SK-N-SH treated with all-trans-retinoic acid at 6 μM for 48 hours (cell line): ENCODE measurements at regions not wholly inside any gene's neighbourhood (a gene's known extent, or its start where the extent isn't known, plus 50 kb on each side); places are given as distances from the start of the nearest gene placed in this dataset.

Source experiments
- CSDC2 ChIP-seq: fragments of 250-450 bp; sonication (Bioruptor Pico); IDR thresholded peaks from 2 replicates; pipeline ENCODE4 v1.5.0; 2020; ENCODE audit warnings: mild to moderate bottlenecking, moderate library complexity
- CSRNP3 ChIP-seq: fragments of 250-450 bp; sonication (Bioruptor Pico); IDR thresholded peaks from 2 replicates; pipeline ENCODE4 v1.5.1; 2021; ENCODE audit warnings: mild to moderate bottlenecking, moderate library complexity
- ESRRG ChIP-seq: fragments of 250-450 bp; sonication (Bioruptor Pico); IDR thresholded peaks from 2 replicates; pipeline ENCODE4 v1.6.1; 2021; ENCODE audit warnings: mild to moderate bottlenecking
- OSR1 ChIP-seq: fragments of 250-450 bp; sonication (Bioruptor Pico); IDR thresholded peaks from 2 replicates; pipeline ENCODE4 v1.8.0; 2022; ENCODE audit warnings: moderate library complexity, mild to moderate bottlenecking, inconsistent platforms
- POU6F1 ChIP-seq: fragments of 250-450 bp; sonication (Bioruptor Pico); IDR thresholded peaks from 2 replicates; pipeline ENCODE4 v1.8.0; 2021; ENCODE audit warnings: low read depth, mild to moderate bottlenecking, moderate library complexity, borderline replicate concordance
- RARB ChIP-seq: fragments of 250-450 bp; sonication (Bioruptor Pico); IDR thresholded peaks from 2 replicates; pipeline ENCODE4 v1.8.0; 2021; ENCODE audit warnings: mild to moderate bottlenecking, moderate library complexity
- ZNF70 ChIP-seq: fragments of 450-650 bp; formaldehyde crosslinking; IDR thresholded peaks from 2 replicates; pipeline ENCODE4 v1.5.0; 2020; ENCODE audit warnings: mild to moderate bottlenecking, moderate library complexity

DNA sequence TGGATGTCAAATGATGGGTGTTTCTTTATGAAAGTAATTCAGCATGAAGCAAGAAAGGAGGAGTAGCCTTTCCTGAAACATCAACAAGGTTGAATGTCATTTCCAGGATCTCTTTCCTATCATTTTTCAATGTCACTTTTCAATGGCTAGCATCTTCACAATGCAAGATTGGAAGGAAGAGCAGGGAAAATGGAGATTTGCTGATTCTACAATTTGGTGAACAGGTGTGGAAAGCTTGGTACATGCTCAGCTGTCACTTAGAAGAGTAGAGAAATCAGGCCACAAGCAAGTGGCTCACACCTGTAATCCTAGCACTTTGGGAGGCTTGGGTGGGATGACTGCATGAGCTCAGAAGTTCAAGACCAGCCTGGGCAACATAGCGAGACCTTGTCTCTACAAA lies 112.7 kb upstream of the FERMT1 start:
- no peak for TF ChIP-seq CSRNP3
- TF ChIP-seq ZNF70 (CRISPR knock-in tag): no peak
- TF ChIP-seq OSR1 (CRISPR knock-in tag): no peak
- no peak for TF ChIP-seq POU6F1 (CRISPR knock-in tag)
- no peak for TF ChIP-seq ESRRG (CRISPR knock-in tag)
- TF ChIP-seq RARB (CRISPR knock-in tag): no peak
- no peak for TF ChIP-seq CSDC2 (CRISPR knock-in tag)
